Glutamatergic neuron (in vitro differentiated cells): ENCODE measurements at regions not wholly inside any gene's neighbourhood (a gene's known extent, or its start where the extent isn't known, plus 50 kb on each side); places are given as distances from the start of the nearest gene placed in this dataset.
A peak's percentile ranks its signal among the peaks of the same experiment; 100 is the strongest.

Experiments
- DNase-seq: peaks from one replicate; pipeline ENCODE4 v3.0.0; 2022
- H3K27ac Mint-ChIP-seq: one replicate; pipeline ENCODE4 v1.8.0; 2020; ENCODE audit warnings: mild to moderate bottlenecking, mixed read lengths, inconsistent platforms; ENCODE audit not compliant: unreplicated experiment
- H3K27me3 Mint-ChIP-seq: one replicate; pipeline ENCODE4 v1.8.0; 2020; ENCODE audit warnings: mild to moderate bottlenecking, moderate library complexity, mixed read lengths, inconsistent platforms; ENCODE audit not compliant: unreplicated experiment
- H3K36me3 Mint-ChIP-seq: one replicate; pipeline ENCODE4 v1.8.0; 2020; ENCODE audit warnings: mild to moderate bottlenecking, mixed read lengths, inconsistent platforms; ENCODE audit not compliant: unreplicated experiment
- H3K4me1 Mint-ChIP-seq: one replicate; pipeline ENCODE4 v1.8.0; 2020; ENCODE audit warnings: mild to moderate bottlenecking, low read depth, mixed read lengths, inconsistent platforms; ENCODE audit not compliant: unreplicated experiment
- H3K4me3 Mint-ChIP-seq: one replicate; pipeline ENCODE4 v1.8.0; 2020; ENCODE audit warnings: mild to moderate bottlenecking, mixed read lengths, inconsistent platforms; ENCODE audit not compliant: unreplicated experiment
- H3K9me3 Mint-ChIP-seq: one replicate; pipeline ENCODE4 v1.8.0; 2020; ENCODE audit warnings: mild to moderate bottlenecking, moderate library complexity, mixed read lengths, inconsistent platforms; ENCODE audit not compliant: unreplicated experiment
- TF ChIP-seq, protein P1 (sequence below): fragments of 200-600 bp; sonication (generic); IDR thresholded peaks from one replicate; pipeline ENCODE4 v1.5.0; 2021; ENCODE audit not compliant: partially characterized antibody, unreplicated experiment

DNA sequence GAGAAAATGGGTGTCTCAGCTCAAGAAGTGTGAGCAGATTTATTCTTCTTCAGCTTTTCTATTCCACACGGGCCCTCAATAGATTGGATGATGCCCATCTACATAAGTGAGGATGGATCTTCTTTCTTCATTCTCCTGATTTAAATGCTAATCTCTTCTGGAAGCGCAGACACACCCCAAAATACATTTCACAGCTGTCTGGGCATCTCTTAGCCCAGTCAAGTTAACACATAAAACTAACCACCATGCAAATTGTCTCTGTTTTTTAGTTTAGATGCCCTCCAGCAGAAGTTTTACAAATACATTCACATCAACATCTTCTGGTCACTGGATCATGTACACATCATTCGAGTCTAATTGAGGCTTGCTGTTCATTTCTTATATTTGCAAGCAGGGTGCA lies 249.0 kb upstream of the VCX3A start:
- TF ChIP-seq, protein P1, sequence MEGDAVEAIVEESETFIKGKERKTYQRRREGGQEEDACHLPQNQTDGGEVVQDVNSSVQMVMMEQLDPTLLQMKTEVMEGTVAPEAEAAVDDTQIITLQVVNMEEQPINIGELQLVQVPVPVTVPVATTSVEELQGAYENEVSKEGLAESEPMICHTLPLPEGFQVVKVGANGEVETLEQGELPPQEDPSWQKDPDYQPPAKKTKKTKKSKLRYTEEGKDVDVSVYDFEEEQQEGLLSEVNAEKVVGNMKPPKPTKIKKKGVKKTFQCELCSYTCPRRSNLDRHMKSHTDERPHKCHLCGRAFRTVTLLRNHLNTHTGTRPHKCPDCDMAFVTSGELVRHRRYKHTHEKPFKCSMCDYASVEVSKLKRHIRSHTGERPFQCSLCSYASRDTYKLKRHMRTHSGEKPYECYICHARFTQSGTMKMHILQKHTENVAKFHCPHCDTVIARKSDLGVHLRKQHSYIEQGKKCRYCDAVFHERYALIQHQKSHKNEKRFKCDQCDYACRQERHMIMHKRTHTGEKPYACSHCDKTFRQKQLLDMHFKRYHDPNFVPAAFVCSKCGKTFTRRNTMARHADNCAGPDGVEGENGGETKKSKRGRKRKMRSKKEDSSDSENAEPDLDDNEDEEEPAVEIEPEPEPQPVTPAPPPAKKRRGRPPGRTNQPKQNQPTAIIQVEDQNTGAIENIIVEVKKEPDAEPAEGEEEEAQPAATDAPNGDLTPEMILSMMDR = no peak
- Mint-ChIP-seq H3K9me3 (no peaks in the 10 kb centered on the region), H3K4me3 (no peak overlapping the region)

DNA sequence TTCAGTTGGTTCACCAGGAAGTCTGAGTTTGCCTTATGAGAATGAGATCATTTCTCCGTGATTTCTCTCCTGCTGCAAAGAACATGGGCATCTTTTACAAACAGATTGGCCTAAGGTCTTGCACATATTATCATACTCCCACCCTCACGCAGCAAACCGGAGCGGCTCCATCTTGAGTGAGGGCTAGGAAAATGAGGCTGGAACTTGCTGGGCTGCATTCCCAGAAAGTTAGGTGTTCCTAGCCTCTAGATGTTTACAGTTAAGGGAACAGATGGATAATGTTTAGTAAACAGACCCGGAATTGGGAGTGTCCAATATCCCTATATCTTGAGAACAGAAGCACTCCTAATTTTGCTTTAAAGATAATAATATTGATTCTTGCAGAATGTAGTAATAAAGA lies 247.9 kb upstream of the VCX3A start:
- peaks cover 2% of the 10 kb centered on the region for H3K27me3 Mint-ChIP-seq
- no peaks in the 10 kb centered on the region for H3K36me3 Mint-ChIP-seq
- peaks cover 7% of the 10 kb centered on the region for H3K4me1 Mint-ChIP-seq
- TF ChIP-seq, protein P1 = no peak
- H3K9me3 Mint-ChIP-seq = no peaks in the 10 kb centered on the region
- DNase-seq = no peak
- no peak overlapping the region for H3K4me3 Mint-ChIP-seq
- H3K27ac Mint-ChIP-seq = no peak overlapping the region

More for the DNA sequence above, 249.0 kb upstream of the VCX3A start:
- Mint-ChIP-seq H3K27me3 (no peaks in the 10 kb centered on the region), H3K36me3 (no peaks in the 10 kb centered on the region), H3K27ac (no peak overlapping the region), H3K4me1 (no peaks in the 10 kb centered on the region)
- no peak for DNase-seq

DNA sequence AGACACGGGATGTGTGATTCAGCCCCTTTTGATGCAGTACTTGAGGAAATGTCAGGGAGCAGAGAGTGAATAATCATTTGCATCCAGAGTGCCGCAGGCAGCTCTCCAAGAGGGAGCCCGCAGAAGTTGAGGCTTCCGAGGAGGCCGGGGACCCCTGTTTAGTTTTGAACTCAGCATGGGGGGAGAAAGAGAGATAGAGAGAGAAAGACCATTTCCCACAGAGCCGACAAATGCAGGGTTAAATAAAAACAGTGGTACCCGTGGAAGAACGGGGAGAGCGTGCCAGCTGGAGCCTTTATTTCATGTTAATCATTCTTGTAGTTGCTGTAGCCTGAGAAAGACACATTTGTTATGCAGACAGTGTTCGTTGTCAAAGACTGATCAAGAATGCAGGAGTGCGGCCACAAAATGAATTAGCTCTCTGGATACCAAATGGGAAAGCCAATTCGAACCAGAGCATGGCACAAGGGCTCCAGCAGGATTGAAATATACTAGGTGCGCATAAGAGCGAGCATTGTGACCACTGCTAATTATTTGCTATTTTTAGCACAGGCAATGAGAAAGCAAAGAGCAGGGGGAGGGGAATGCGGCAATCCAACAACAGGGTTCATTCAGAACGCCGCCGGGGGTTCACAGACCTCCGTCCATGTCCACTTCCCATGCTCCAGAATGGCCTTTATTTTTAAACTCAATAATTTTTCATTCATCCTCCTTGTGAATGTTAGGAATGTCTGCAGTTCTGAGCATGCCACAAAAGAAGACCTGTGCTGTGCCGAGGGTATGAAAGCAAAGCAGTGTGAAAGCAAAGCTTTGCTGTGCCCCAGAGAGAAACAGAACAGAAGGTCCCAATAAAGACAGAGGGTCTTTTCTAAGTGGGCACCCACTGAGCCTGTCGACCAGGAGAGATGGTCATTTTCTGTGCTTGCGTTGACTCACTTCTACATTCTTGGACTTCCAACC lies 243.9 kb upstream of the VCX3A start:
- H3K27me3 Mint-ChIP-seq = peaks cover 2% of the 10 kb centered on the region
- peaks cover 7% of the 10 kb centered on the region for H3K4me1 Mint-ChIP-seq
- H3K36me3 Mint-ChIP-seq = no peaks in the 10 kb centered on the region
- no peaks in the 10 kb centered on the region for H3K9me3 Mint-ChIP-seq
- H3K27ac Mint-ChIP-seq = no peak overlapping the region
- no peak for DNase-seq
- TF ChIP-seq, protein P1 = no peak
- peak overlapping the region; percentile 67 for H3K4me3 Mint-ChIP-seq

DNA sequence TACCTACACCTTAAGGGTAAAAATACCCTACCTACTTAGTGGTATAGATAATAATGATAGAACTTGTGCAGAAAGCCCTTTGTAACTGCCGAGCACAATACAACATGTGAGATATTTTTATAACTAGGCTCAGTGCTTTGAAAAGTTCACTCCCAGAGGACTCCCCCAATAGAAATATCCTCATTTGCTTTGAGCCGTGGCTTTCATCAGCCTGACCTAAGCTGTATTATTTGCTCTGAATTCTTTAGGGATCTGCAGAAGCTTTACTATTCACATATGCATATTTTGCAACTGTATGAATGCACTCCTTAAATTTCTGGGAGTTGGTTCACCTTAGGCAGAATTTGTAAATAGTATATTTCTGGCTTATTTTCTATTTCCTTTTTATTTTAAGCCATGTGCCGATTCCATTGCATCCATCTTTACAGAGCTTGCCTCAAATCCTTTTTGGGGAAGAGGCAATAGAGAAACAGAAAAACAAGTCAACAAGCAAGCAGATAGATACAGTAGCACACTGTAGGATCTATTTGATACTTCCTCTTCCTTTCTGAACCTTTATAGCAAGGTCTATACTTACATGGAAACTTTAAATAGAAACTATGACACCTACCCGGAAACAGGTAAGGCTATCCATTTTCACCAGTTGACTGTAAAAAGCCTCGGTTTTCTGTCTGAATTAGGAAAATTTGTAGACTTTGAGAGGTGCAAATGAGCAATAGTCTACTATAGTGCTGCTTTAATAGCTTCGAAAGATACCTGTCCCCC lies 242.5 kb upstream of the VCX3A start:
- DNase-seq = no peak
- TF ChIP-seq, protein P1 = no peak
- peaks cover 2% of the 10 kb centered on the region for H3K27me3 Mint-ChIP-seq
- H3K9me3 Mint-ChIP-seq = no peaks in the 10 kb centered on the region
- H3K4me3 Mint-ChIP-seq = no peak overlapping the region
- H3K36me3 Mint-ChIP-seq = no peaks in the 10 kb centered on the region
- no peak overlapping the region for H3K27ac Mint-ChIP-seq
- H3K4me1 Mint-ChIP-seq = peaks cover 7% of the 10 kb centered on the region
